ENCODE measurements at regions not wholly inside any gene's neighbourhood (a gene's known extent, or its start where the extent isn't known, plus 50 kb on each side); places are given as distances from the start of the nearest gene placed in this dataset.

- intact Hi-C loops (cut with micrococcal nuclease; ENCODE audit: unreplicated experiment), result no loop called here
Observed at GRCh38 chr12:77678621-77679020, 152.1 kb upstream of the NAV3 start.

GRCh38 chr12:77667101-77667500 lies 163.6 kb upstream of the NAV3 start:
- in situ Hi-C loops (cut with HindIII; ENCODE audit: low pct_unique_long_range_greater_than_20kb, low sequenced_read_pairs), result no loop called here

More at GRCh38 chr12:77678621-77679020, 152.1 kb upstream of the NAV3 start:
- no peak for ATAC-seq
- H3K36me3 ChIP-seq (ENCODE audit: control insufficient read depth, insufficient read depth, low read length), result no peaks in the 10 kb centered on the region
- POLR2A ChIA-PET, result no interaction called here
- no peaks in the 10 kb centered on the region for H3K27me3 ChIP-seq (ENCODE audit: control insufficient read depth, insufficient read depth, low read length)
- BruUV-seq (replicated peaks), result no TSS peak
- no peaks in the 10 kb centered on the region for H3K4me1 ChIP-seq (ENCODE audit: control insufficient read depth, insufficient read depth, low read length)
- H3K9me3 ChIP-seq (ENCODE audit: control insufficient read depth, insufficient read depth, low read depth, low read length), result no peaks in the 10 kb centered on the region
- in situ Hi-C loops (cut with HindIII; ENCODE audit: low pct_unique_long_range_greater_than_20kb, low sequenced_read_pairs), result no loop called here
- H3K4me3 ChIP-seq (ENCODE audit: low read depth in 2 of 2, low read length in 2 of 2), result no peak overlapping the region
- CTCF ChIA-PET, result no interaction called here
- TF ChIP-seq REST (IDR thresholded peaks at IDR 0.05; ENCODE audit: insufficient read depth in 1 of 2, low read depth in 2 of 2, low read length in 1 of 2) (no peak), TCF7L2 (IDR thresholded peaks at IDR 0.05; ENCODE audit: low read depth, low read length) (no peak), SIN3A (IDR thresholded peaks at IDR 0.05; ENCODE audit: borderline replicate concordance, insufficient read depth, low read depth, low read length) (no peak), POLR2AphosphoS5 (IDR thresholded peaks at IDR 0.05; ENCODE audit: low read depth, low read length) (no peak), CTCF (IDR thresholded peaks at IDR 0.05) (no peak)
- H3K27ac ChIP-seq (ENCODE audit: low read length), result no peak overlapping the region
- no peak for DNase-seq (ENCODE audit: low read depth, low spot score)

More at GRCh38 chr12:77667101-77667500, 163.6 kb upstream of the NAV3 start:
- CTCF ChIA-PET, result no interaction called here
- POLR2A ChIA-PET, result no interaction called here
- DNase-seq (ENCODE audit: low read depth, low spot score), result no peak
- no peak for ATAC-seq
- TF ChIP-seq SIN3A (IDR thresholded peaks at IDR 0.05; ENCODE audit: borderline replicate concordance, insufficient read depth, low read depth, low read length) (no peak), REST (IDR thresholded peaks at IDR 0.05; ENCODE audit: insufficient read depth in 1 of 2, low read depth in 2 of 2, low read length in 1 of 2) (no peak), POLR2AphosphoS5 (IDR thresholded peaks at IDR 0.05; ENCODE audit: low read depth, low read length) (no peak), TCF7L2 (IDR thresholded peaks at IDR 0.05; ENCODE audit: low read depth, low read length) (no peak), CTCF (IDR thresholded peaks at IDR 0.05) (no peak)
- Histone ChIP-seq H3K27me3 (ENCODE audit: control insufficient read depth, insufficient read depth, low read length) (no peaks in the 10 kb centered on the region), H3K4me1 (ENCODE audit: control insufficient read depth, insufficient read depth, low read length) (no peaks in the 10 kb centered on the region), H3K4me3 (ENCODE audit: low read depth in 2 of 2, low read length in 2 of 2) (no peak overlapping the region), H3K36me3 (ENCODE audit: control insufficient read depth, insufficient read depth, low read length) (no peaks in the 10 kb centered on the region), H3K27ac (ENCODE audit: low read length) (no peak overlapping the region), H3K9me3 (ENCODE audit: control insufficient read depth, insufficient read depth, low read depth, low read length) (no peaks in the 10 kb centered on the region)
- intact Hi-C loops (cut with micrococcal nuclease; ENCODE audit: unreplicated experiment), result no loop called here
- BruUV-seq (replicated peaks), result no TSS peak

Data from Panc1 (cell line).